HCT116 (cell line): ENCODE measurements at regions not wholly inside any gene's neighbourhood (a gene's known extent, or its start where the extent isn't known, plus 50 kb on each side); places are given as distances from the start of the nearest gene placed in this dataset.

Source experiments
- ATAC-seq: fragments of 200-7000 bp; cut with Tn5 transposase; 2 replicates; pipeline ENCODE4 v1.9.1; 2020; ENCODE audit warnings: mild to moderate bottlenecking, moderate library complexity
- BruUV-seq: library from RNA; stranded (reverse); fragments of 400-500 nt; replicated peaks from 2 replicates; lab custom pipeline; 2021; lab: Mats Ljungman, UMichigan
- CTCF ChIA-PET: fragments of 300-600 bp; sonication (Branson Sonifier 250); formaldehyde crosslinking; loops from one replicate; lab custom pipeline; 2021; ENCODE audit warnings: antibody characterized with exemption; lab: Charles Lee
- POLR2A ChIA-PET: fragments of 300-600, 350-600 bp; sonication (Branson Sonifier 250); formaldehyde crosslinking; loops from one replicate; lab custom pipeline; 2021; ENCODE audit warnings: antibody characterized with exemption; lab: Charles Lee
- RAD21 ChIA-PET, 2 experiments: fragments of 300-600 bp; sonication (Branson Sonifier 250); formaldehyde crosslinking; loops; one replicate each; lab custom pipeline; 2023; ENCODE audit warnings: low total read pairs in 2 of 2; ENCODE audit not compliant: uncharacterized antibody in 2 of 2, unreplicated experiment in 2 of 2, low non-redundant PET in 1 of 2; lab: Charles Lee
- DNase-seq: peaks from one replicate; pipeline ENCODE4 v3.0.0-alpha.2; 2010; ENCODE audit warnings: low read depth, low spot score
- H2AFZ ChIP-seq: fragments of 200-600 bp; shearing (Covaris generic), sonication (generic); 2 replicates; pipeline ENCODE4 v1.6.1; 2017; ENCODE audit warnings: low read depth, mixed run types, mixed read lengths, antibody characterized with exemption, low read length; ENCODE audit not compliant: poor library complexity, severe bottlenecking
- H3K27ac ChIP-seq: 2 replicates; pipeline ENCODE4 v1.5.1; 2012; ENCODE audit warnings: low read depth, low read length
- H3K27me3 ChIP-seq: fragments of 200-600 bp; sonication (generic); 2 replicates; pipeline ENCODE4 v1.6.1; 2016; ENCODE audit warnings: mixed run types, low read length, mixed read lengths; ENCODE audit not compliant: insufficient read depth
- H3K36me3 ChIP-seq, 2 experiments: fragments of 200-500 bp in 1 of 2; fragments of 200-600 bp in 1 of 2; sonication (Bioruptor generic) in 1 of 2; sonication (generic) in 1 of 2; 2 replicates each; pipeline versions ENCODE4 v1.5.1 to v1.6.1; 2014 to 2016; ENCODE audit warnings: low read length in 2 of 2, inconsistent platforms in 1 of 2, mixed read lengths in 1 of 2, mixed run types in 1 of 2; ENCODE audit not compliant: insufficient read depth in 2 of 2, control insufficient read depth in 1 of 2
- H3K4me1 ChIP-seq, 2 experiments: fragments of 200-600 bp in 1 of 2; sonication (generic) in 1 of 2; 2 replicates each; pipeline versions ENCODE4 v1.5.1 to v1.6.1; 2012 to 2017; ENCODE audit warnings: low read length in 2 of 2, inconsistent platforms in 1 of 2, mild to moderate bottlenecking in 1 of 2, mixed read lengths in 1 of 2, mixed run types in 1 of 2, moderate library complexity in 1 of 2; ENCODE audit not compliant: insufficient read depth in 2 of 2, control insufficient read depth in 1 of 2
- H3K4me2 ChIP-seq: fragments of 200-600 bp; sonication (generic); 2 replicates; pipeline ENCODE4 v1.6.1; 2017; ENCODE audit warnings: mixed run types, low read length, mixed read lengths
- H3K4me3 ChIP-seq, 2 experiments: fragments of 200-600 bp in 1 of 2; sonication (generic) in 1 of 2; replicated peaks in 1 of 2; 2 replicates each; pipeline ENCODE4 v1.5.1; 2011 to 2016; ENCODE audit warnings: low read length in 2 of 2, control low read depth in 1 of 2, low read depth in 1 of 2, mild to moderate bottlenecking in 1 of 2, mixed read lengths in 1 of 2, mixed run types in 1 of 2
- H3K79me2 ChIP-seq: fragments of 200-600 bp; sonication (generic); 2 replicates; pipeline ENCODE4 v1.6.1; 2017; ENCODE audit warnings: mild to moderate bottlenecking, mixed run types, low read length, moderate library complexity, mixed read lengths; ENCODE audit not compliant: insufficient read depth
- H3K9ac ChIP-seq: fragments of 200-600 bp; sonication (generic); 2 replicates; pipeline ENCODE4 v1.6.1; 2016; ENCODE audit warnings: low read length, mixed read lengths
- H3K9me2 ChIP-seq: fragments of 200-600 bp; sonication (generic), shearing (Covaris generic); 2 replicates; pipeline ENCODE4 v1.6.1; 2017; ENCODE audit warnings: mixed run types, mild to moderate bottlenecking, moderate library complexity; ENCODE audit not compliant: insufficient read depth
- H3K9me3 ChIP-seq, 2 experiments: fragments of 200-500 bp in 1 of 2; fragments of 200-600 bp in 1 of 2; sonication (Bioruptor generic) in 1 of 2; sonication (generic) in 1 of 2; 2 replicates each; pipeline ENCODE4 v1.6.1; 2014 to 2017; ENCODE audit warnings: low read length in 2 of 2, mixed read lengths in 2 of 2, inconsistent platforms in 1 of 2, low read depth in 1 of 2, mild to moderate bottlenecking in 1 of 2, mixed run types in 1 of 2, moderate library complexity in 1 of 2; ENCODE audit not compliant: control insufficient read depth in 1 of 2, insufficient read depth in 1 of 2
- H4K20me1 ChIP-seq: fragments of 200-600 bp; sonication (generic), shearing (Covaris generic); 2 replicates; pipeline ENCODE4 v1.6.1; 2017; ENCODE audit warnings: mixed run types, mild to moderate bottlenecking, moderate library complexity; ENCODE audit not compliant: insufficient read depth
- ATF3 ChIP-seq: IDR thresholded peaks from 2 replicates; pipeline ENCODE4 v1.6.1; 2012
- CBX3 ChIP-seq: IDR thresholded peaks from 2 replicates; pipeline ENCODE4 v1.6.1; 2012; ENCODE audit warnings: low read depth
- CEBPB ChIP-seq: IDR thresholded peaks from 2 replicates; pipeline ENCODE4 v1.6.1; 2012; ENCODE audit warnings: low read depth
- EGR1 ChIP-seq: IDR thresholded peaks from 2 replicates; pipeline ENCODE4 v1.6.1; 2012; ENCODE audit warnings: low read depth
- ELF1 ChIP-seq: IDR thresholded peaks from 2 replicates; pipeline ENCODE4 v1.6.1; 2012; ENCODE audit warnings: low read depth, borderline replicate concordance
- FOSL1 ChIP-seq: IDR thresholded peaks from 2 replicates; pipeline ENCODE4 v1.6.1; 2012; ENCODE audit warnings: low read depth
- JUND ChIP-seq: IDR thresholded peaks from 2 replicates; pipeline ENCODE4 v1.6.1; 2012
- POLR2A ChIP-seq: IDR thresholded peaks from 2 replicates; pipeline ENCODE4 v1.7.0; 2011; ENCODE audit warnings: borderline replicate concordance; ENCODE audit not compliant: insufficient read depth, insufficient read length; ENCODE audit errors: extremely low read depth
- SIN3A ChIP-seq: IDR thresholded peaks from 2 replicates; pipeline ENCODE4 v1.6.1; 2012; ENCODE audit warnings: low read depth
- SRF ChIP-seq: IDR thresholded peaks from 2 replicates; pipeline ENCODE4 v1.6.1; 2012; ENCODE audit warnings: low read depth
- YY1 ChIP-seq: IDR thresholded peaks from 2 replicates; pipeline ENCODE4 v1.6.1; 2011; ENCODE audit warnings: low read length, low read depth, moderate library complexity, mild to moderate bottlenecking; ENCODE audit not compliant: insufficient replicate concordance; ENCODE audit errors: extremely low read depth
- ZFX ChIP-seq: fragments of 450-650 bp; IDR thresholded peaks from 2 replicates; pipeline ENCODE4 v1.6.1; 2017
- intact Hi-C: fragments of 100-400 bp; cut with micrococcal nuclease; formaldehyde crosslinking; loops from 2 replicates; pipeline ENCODE4 v1.10.0; 2022

- Histone ChIP-seq H3K4me3 (no peak overlapping the region), H3K27me3 (no peaks in the 10 kb centered on the region), H3K27ac (no peak overlapping the region), H3K9me2 (no peaks in the 10 kb centered on the region), H3K36me3 (no peaks in the 10 kb centered on the region), H3K9me3 (no peaks in the 10 kb centered on the region), H4K20me1 (no peaks in the 10 kb centered on the region), H3K9ac (no peak overlapping the region), H3K4me2 (no peak overlapping the region), H3K79me2 (no peaks in the 10 kb centered on the region), H2AFZ (no peak overlapping the region), H3K4me1 (no peaks in the 10 kb centered on the region)
- ATAC-seq (no peak), DNase-seq (no peak)
- ChIA-PET POLR2A (no interaction called here), RAD21 (no interaction called here), CTCF (no interaction called here)
- no TSS peak for BruUV-seq
- intact Hi-C loops = no loop called here
- no peak for TF ChIP-seq ATF3
- no peak for TF ChIP-seq EGR1
- no peak for TF ChIP-seq ZFX
- TF ChIP-seq CBX3 = no peak
- TF ChIP-seq FOSL1 = no peak
These were observed 59.7 kb upstream of the ASIP start for GRCh38 chr20:34181484-34181883.

DNA sequence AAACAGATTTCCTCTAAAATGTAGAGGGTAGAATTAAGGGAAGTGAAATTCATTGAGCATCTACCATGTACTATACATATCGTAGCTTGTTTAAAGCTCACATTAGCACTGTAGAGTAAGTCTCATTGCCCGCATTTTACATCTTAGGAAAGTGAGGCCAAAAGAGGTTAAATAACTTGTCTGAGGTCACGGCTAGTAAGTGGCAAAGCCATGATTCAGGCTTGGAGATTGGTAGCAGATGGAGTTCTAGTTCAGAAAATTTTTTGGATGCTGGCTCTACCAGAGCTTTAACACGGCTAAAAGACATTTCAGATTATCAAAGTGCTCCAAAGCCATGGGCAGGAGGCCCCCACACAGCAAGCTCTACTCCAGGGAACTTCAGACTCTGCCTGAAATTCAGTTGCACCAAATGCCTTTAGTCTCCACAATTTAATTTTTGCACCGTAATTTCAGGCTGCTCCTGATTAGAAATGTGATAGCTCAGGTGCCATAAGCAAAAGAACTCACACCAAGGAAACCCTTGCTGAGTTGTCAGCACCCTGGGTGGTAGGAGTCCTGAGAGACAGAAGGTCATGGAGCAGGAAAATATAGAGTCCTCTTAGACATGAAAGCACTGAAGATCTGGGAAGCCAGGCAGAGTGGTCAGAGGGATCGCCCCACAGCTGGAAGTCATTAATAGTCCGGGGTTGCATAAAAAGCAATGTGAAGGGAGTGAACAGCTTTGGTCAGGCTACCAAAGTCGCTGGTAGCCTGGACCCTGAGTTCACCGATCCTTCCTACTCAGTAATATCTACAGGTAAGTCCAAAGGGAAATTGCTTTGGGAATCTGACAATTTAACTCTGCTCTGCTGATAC is 55.2 kb upstream of the ASIP start:
- no peaks in the 10 kb centered on the region for H3K9me2 ChIP-seq
- no TSS peak for BruUV-seq
- H3K4me3 ChIP-seq = no peak overlapping the region
- POLR2A ChIA-PET = no interaction called here
- H3K27me3 ChIP-seq = no peaks in the 10 kb centered on the region
- no peaks in the 10 kb centered on the region for H3K79me2 ChIP-seq
- ATAC-seq = no peak
- RAD21 ChIA-PET = no interaction called here
- H3K36me3 ChIP-seq = no peaks in the 10 kb centered on the region
- H3K9ac ChIP-seq = no peak overlapping the region
- H3K4me1 ChIP-seq = no peaks in the 10 kb centered on the region
- no peak for DNase-seq
- H3K9me3 ChIP-seq = no peaks in the 10 kb centered on the region
- no peak overlapping the region for H3K27ac ChIP-seq
- intact Hi-C loops = no loop called here
- H4K20me1 ChIP-seq = no peaks in the 10 kb centered on the region
- CTCF ChIA-PET = no interaction called here
- H2AFZ ChIP-seq = no peak overlapping the region
- TF ChIP-seq YY1 = no peak
- TF ChIP-seq SIN3A = no peak
- TF ChIP-seq JUND = no peak
- TF ChIP-seq ELF1 = no peak
- no peak for TF ChIP-seq CEBPB
- no peak for TF ChIP-seq SRF
- TF ChIP-seq POLR2A = no peak
- TF ChIP-seq FOSL1 = no peak
- TF ChIP-seq EGR1 = no peak
- no peak overlapping the region for H3K4me2 ChIP-seq
